Astrocyte of the spinal cord (primary cell): ENCODE measurements at regions not wholly inside any gene's neighbourhood (a gene's known extent, or its start where the extent isn't known, plus 50 kb on each side); places are given as distances from the start of the nearest gene placed in this dataset.
A peak's percentile ranks its signal among the peaks of the same experiment; 100 is the strongest.

Experiments
- DNase-seq: peaks from one replicate; pipeline ENCODE4 v3.0.0; 2011; ENCODE audit warnings: low read depth, low spot score
- H3K4me3 ChIP-seq: 2 replicates; pipeline ENCODE4 v1.5.1; 2011; ENCODE audit warnings: low read depth, mild to moderate bottlenecking, low read length, moderate library complexity
- in situ Hi-C: cut with HindIII; loops from 2 replicates; pipeline ENCODE4 v1.10.0; 2017; ENCODE audit warnings: low sequenced_read_pairs
- TF ChIP-seq, protein P1 (sequence below): IDR thresholded peaks from 2 replicates; pipeline ENCODE4 v1.5.1; 2012; ENCODE audit warnings: low read depth, mild to moderate bottlenecking, low read length, inconsistent platforms

DNA sequence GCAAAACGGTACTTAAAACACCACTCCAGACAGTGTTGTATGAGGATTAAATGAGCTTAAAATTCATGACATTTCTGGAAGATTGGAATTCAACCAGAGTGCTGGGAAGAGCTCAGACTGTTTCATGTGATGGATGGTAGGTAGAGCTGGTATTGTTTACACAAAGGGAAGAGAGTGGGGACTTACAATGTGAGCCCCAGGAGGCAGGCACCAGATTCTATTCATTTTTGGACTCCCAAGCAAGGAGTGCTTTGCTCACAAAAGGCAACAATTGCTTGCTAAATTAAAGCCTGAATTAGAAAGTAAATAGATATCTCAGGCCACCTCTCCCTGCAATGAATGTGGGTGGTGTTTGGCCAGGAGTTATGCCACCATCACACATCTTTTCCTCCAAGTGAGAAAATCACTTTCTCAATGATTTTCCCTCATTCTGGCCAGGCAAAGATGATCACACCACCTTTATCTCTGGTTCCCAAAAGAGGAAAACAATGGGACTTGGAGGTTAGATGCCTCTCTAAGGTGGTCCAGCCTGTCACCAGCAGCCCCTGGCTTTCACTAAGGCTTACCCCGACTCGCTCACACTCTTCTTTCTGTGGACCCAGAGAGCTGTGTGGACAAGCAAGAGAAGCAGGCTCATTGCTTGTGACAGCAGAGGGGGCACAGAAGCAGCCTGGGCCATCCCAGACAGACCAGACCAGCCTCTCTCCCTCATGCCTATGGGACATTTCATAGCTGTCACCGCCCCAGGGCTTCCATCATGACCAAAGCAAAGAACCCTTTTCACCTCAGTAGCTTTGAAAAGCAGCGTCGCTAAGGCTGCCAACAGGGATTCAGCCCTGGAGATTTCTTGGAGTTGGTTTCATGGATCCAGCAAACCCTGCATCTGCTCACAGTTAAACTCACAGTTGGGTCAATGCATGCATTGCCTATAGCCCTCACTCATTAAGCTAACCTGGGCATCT lies 63.5 kb upstream of the DRD2 start:
- in situ Hi-C loops, result no loop called here
- TF ChIP-seq, protein P1, sequence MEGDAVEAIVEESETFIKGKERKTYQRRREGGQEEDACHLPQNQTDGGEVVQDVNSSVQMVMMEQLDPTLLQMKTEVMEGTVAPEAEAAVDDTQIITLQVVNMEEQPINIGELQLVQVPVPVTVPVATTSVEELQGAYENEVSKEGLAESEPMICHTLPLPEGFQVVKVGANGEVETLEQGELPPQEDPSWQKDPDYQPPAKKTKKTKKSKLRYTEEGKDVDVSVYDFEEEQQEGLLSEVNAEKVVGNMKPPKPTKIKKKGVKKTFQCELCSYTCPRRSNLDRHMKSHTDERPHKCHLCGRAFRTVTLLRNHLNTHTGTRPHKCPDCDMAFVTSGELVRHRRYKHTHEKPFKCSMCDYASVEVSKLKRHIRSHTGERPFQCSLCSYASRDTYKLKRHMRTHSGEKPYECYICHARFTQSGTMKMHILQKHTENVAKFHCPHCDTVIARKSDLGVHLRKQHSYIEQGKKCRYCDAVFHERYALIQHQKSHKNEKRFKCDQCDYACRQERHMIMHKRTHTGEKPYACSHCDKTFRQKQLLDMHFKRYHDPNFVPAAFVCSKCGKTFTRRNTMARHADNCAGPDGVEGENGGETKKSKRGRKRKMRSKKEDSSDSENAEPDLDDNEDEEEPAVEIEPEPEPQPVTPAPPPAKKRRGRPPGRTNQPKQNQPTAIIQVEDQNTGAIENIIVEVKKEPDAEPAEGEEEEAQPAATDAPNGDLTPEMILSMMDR, result no peak
- no peak overlapping the region for H3K4me3 ChIP-seq
- no peak for DNase-seq

DNA sequence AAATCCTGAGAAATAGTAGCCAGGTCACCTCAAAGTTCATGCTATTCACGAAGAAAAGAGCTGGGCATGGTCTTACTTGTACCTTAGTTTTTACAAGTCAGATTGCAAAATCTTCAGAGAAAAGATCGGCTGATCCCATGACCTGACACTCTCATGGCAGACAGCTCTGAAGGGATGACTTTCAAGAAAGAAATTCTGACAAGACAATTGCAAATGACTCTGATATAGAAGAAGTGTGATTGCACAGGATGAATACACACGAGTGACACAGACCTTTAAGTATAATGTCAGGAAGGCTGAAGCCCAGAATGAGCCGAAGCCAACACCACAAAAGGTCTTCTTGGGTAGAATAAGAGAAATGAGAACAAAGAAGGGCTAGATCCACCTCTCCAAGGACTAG lies 59.4 kb upstream of the DRD2 start:
- DNase-seq, result no peak
- in situ Hi-C loops, result no loop called here
- TF ChIP-seq, protein P1, result no peak
- H3K4me3 ChIP-seq, result no peak overlapping the region

DNA sequence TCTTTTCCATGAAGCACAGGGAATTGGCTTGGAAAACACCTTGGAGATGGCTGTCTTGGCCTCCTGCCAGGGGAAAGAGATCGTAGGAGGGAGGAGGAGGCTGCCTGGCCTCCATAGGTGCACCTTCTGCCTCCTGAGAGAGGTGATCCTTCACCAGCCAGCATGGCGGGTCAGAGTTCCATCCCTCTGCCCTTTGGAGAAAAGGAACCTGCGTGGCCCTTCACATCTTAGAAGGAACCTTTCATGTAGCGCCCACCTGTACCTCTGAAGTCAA lies 58.2 kb upstream of the DRD2 start:
- no peak overlapping the region for H3K4me3 ChIP-seq
- TF ChIP-seq, protein P1, result no peak
- in situ Hi-C loops, result no loop called here
- DNase-seq, result no peak

DNA sequence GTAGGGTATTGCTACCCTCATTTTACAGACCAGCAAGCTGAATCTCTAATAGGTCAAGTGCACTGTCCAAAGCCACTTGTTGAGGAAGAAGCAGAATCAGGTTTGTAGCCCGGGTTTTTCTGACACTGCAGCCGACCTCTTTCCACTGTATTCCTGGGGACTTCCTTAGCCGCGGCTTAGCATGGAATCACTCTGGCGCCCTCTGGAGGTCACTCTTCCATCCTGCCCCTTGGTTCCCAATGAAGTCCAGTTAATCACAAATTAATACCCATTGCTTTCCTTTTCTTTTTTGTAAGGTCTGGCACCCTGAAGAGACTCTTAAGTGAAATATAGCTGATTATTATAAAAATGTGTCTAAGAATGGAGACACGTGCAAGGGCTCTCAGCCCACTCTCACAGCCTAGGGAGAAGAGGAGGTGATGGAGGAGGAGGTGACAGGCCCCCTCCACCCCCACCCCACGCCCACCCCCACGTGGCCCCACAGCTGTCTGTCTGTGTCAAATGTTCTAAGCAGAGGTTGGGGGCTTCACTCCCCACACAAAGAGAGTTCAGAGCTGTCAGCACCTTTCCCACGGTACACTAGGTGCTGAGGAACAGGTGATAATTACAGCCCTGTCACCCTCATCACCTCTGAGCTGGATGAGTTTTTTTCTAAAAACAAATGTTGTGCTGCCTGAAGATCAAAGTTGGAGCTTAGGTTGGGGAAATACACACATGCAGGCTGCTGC lies 57.7 kb upstream of the DRD2 start:
- in situ Hi-C loops, result no loop called here
- TF ChIP-seq, protein P1, result peak; percentile 94
- peak; percentile 77 for DNase-seq
- H3K4me3 ChIP-seq, result no peak overlapping the region

DNA sequence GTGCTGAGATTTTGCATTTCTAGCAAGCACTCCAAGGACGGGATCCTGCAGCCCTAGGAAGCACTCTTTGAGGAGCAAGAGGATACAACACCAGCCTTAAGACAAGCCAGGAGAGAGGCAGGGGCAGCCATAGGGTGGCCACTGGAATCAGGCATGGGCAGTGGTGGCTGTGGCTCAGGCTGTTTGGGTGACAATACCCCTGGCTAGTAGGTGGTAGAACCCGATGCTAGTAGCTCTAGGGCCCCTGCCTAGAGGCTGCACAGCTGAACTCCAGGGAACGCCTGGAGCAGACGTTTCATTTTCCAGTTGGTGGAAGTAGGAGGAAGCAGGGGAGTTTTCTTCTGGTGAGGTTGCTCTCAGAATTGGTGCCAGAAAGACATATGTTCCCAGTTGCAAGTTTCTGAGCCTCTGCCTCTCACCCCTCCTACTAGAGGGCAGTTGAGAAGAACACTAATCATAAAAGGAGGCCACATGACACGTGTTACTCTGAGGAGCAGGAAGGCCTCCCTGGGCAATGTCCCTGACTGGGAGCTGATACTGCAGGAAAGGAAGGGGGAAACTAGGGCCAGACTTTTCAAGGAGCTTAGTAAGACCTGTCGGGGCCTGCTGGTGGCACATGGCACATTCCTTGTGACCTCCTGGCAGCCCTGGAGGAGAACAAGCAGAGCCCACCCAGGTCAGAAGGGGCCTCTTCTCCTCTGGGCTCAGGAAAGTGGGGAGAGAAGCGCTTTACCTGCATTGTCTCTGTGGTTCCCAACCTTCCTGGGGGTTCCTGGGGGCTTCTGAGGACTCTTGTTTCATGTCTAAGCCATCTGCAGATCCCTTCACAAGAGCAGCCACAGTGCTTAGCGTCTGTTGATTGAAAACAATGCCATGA lies 56.6 kb upstream of the DRD2 start:
- TF ChIP-seq, protein P1, result no peak
- in situ Hi-C loops, result no loop called here
- H3K4me3 ChIP-seq, result no peak overlapping the region
- DNase-seq, result no peak

DNA sequence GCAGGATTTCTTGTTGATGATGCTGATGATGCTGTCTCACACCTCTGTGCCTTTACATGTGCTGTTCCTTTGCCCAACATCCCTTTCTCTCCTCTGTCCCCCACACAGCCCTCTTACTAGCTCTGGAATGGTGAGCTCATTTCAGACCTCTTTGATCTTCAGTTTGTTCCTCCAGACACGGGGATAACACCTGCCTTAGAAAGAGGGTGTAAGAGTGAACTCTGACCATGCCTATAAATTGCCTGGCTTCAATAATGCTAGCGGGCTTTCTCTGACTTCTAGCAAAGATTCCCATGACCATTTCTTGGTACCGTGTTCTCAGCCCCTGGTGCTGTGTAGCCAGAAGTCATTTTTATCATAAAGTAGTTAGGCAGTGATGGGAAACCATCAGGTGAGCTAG lies 55.9 kb upstream of the DRD2 start:
- no peak overlapping the region for H3K4me3 ChIP-seq
- TF ChIP-seq, protein P1, result no peak
- no peak for DNase-seq
- in situ Hi-C loops, result no loop called here
